ENCODE measurements at regions not wholly inside any gene's neighbourhood (a gene's known extent, or its start where the extent isn't known, plus 50 kb on each side); places are given as distances from the start of the nearest gene placed in this dataset.
"Not testable (repeated sequence)": the region's sequence is repeated elsewhere in the genome, so short reads cannot be mapped to it uniquely, and the experiment has no call there.

DNA sequence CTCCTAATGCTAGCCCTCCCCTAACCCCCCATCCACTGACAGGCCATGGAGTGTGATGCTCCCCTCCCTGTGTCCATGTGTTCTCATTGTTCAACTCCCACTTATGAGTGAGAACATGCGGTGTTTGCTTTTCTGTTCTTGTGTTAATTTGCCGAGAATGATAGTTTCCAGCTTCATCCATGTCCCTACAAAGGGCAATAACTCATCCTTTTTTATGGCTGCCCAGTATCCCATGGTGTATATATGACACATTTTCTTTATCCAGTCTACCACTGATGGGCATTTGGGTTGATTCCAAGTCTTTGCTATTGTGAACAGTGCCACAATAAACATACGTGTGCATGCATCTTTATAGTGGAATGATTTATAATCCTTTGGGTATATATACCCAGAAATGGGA is 779.0 kb downstream of the PCDH7 start:
- H2BK5ac ChIP-seq (ENCODE audit: low read depth, low read length); FAIRE-seq; H4K8ac ChIP-seq (ENCODE audit: extremely low read depth, insufficient read depth, low read length): not testable (repeated sequence)

More for the DNA sequence above, 779.0 kb downstream of the PCDH7 start:
- POLR2A ChIA-PET (ENCODE audit: partially characterized antibody); H2AK5ac ChIP-seq (ENCODE audit: low read depth, low read length); DNase-seq (ENCODE audit: low read depth in 1 of 2, low spot score in 2 of 2); H3K9ac ChIP-seq (replicated peaks in 1 of 4; ENCODE audit: extremely low read depth in 1 of 4, low read depth in 3 of 4, low read length in 3 of 4); H2BK12ac ChIP-seq (ENCODE audit: low read depth, low read length); H3K9me3 ChIP-seq (ENCODE audit: insufficient read depth in 2 of 2, low read depth in 1 of 2, low read length in 1 of 2); H3K36me3 ChIP-seq (ENCODE audit: control insufficient read depth in 2 of 4, insufficient read depth in 4 of 4, low read length in 3 of 4); CTCF ChIA-PET (ENCODE audit: partially characterized antibody); H3K23me2 ChIP-seq (ENCODE audit: low read depth, low read length); H3K4me2 ChIP-seq (ENCODE audit: insufficient read depth in 1 of 2, low read depth in 2 of 2, low read length in 2 of 2); H4K5ac ChIP-seq (ENCODE audit: insufficient read length, low read depth, low read length); H3K18ac ChIP-seq (ENCODE audit: extremely low read depth, low read length); H3K23ac ChIP-seq (ENCODE audit: insufficient read length); H3K4me3 ChIP-seq (ENCODE audit: extremely low read depth in 1 of 4, insufficient read depth in 2 of 4, low read depth in 3 of 4, low read length in 4 of 4); H4K20me1 ChIP-seq (replicated peaks in 1 of 2; ENCODE audit: control insufficient read depth in 1 of 2, insufficient read depth in 2 of 2, low read length in 2 of 2); H2BK20ac ChIP-seq (ENCODE audit: low read length); H3K56ac ChIP-seq (replicated peaks; ENCODE audit: insufficient read length, low read depth, low read length); H4K91ac ChIP-seq (replicated peaks; ENCODE audit: insufficient read length, low read length); H3K4ac ChIP-seq (replicated peaks; ENCODE audit: insufficient read length, low read depth, low read length); H3K14ac ChIP-seq (ENCODE audit: insufficient read length); H3K79me1 ChIP-seq (ENCODE audit: low read depth, low read length); H2BK120ac ChIP-seq (replicated peaks; ENCODE audit: low read depth, low read length); H3K27me3 ChIP-seq (replicated peaks in 1 of 4; ENCODE audit: control insufficient read depth in 3 of 4, extremely low read depth in 1 of 4, insufficient read depth in 3 of 4, low read length in 3 of 4); H2BK15ac ChIP-seq (ENCODE audit: low read length); H2AFZ ChIP-seq (ENCODE audit: low read length); H3K4me1 ChIP-seq (replicated peaks in 1 of 4; ENCODE audit: control insufficient read depth in 3 of 4, insufficient read depth in 4 of 4, low read length in 3 of 4); H3K27ac ChIP-seq (ENCODE audit: low read depth, low read length); H3K79me2 ChIP-seq (ENCODE audit: control insufficient read depth in 1 of 2, insufficient read depth in 2 of 2, low read length in 2 of 2): not testable (repeated sequence)
- WGBS, 2 experiments (ENCODE audit: extremely low coverage in 1 of 2, insufficient coverage in 1 of 2, insufficient read length in 1 of 2, insufficient replicate concordance in 2 of 2, low coverage in 1 of 2, low lambda C conversion rate in 2 of 2, missing lambda C conversion rate in 1 of 2) = 87% methylated on average over 3 of the region's 3 CpGs; no CpG with 5 or more reads in 1 of the 2 experiments
